Activated CD8-positive, alpha-beta T cell treated with anti-CD3 and anti-CD28 coated beads, Interleukin-2, amount 10 ng/mL, durations not matched to agents 7 days and 5 days (primary cell): ENCODE measurements at regions not wholly inside any gene's neighbourhood (a gene's known extent, or its start where the extent isn't known, plus 50 kb on each side); places are given as distances from the start of the nearest gene placed in this dataset.

Experiments
- ATAC-seq: fragments of 150-1000 bp; cut with Tn5 transposase; one replicate; pipeline ENCODE4 v1.10.0; 2021; ENCODE audit warnings: moderate library complexity
- CTCF ChIA-PET: fragments of 350-600 bp; sonication (Branson Sonifier 250); formaldehyde crosslinking; loops from one replicate; lab custom pipeline; 2021; ENCODE audit warnings: antibody characterized with exemption; lab: Charles Lee
- POLR2A ChIA-PET: fragments of 350-600 bp; sonication (Branson Sonifier 250); formaldehyde crosslinking; loops from one replicate; lab custom pipeline; 2021; ENCODE audit warnings: antibody characterized with exemption; lab: Charles Lee
- DNase-seq: peaks from one replicate; pipeline ENCODE4 v3.0.0-alpha.2; 2020
- H3K27ac Mint-ChIP-seq: one replicate; pipeline ENCODE4 v1.8.0; 2021; ENCODE audit warnings: mild to moderate bottlenecking, mixed read lengths
- H3K27me3 Mint-ChIP-seq: one replicate; pipeline ENCODE4 v1.8.0; 2021; ENCODE audit warnings: low read depth, mixed read lengths
- H3K36me3 Mint-ChIP-seq: one replicate; pipeline ENCODE4 v1.8.0; 2021; ENCODE audit warnings: low read depth, mixed read lengths
- H3K4me1 Mint-ChIP-seq: one replicate; pipeline ENCODE4 v1.8.0; 2021; ENCODE audit warnings: low read depth, mixed read lengths
- H3K4me3 Mint-ChIP-seq: one replicate; pipeline ENCODE4 v1.8.0; 2021; ENCODE audit warnings: mild to moderate bottlenecking, mixed read lengths
- H3K9me3 Mint-ChIP-seq: one replicate; pipeline ENCODE4 v1.8.0; 2022; ENCODE audit warnings: mixed read lengths; ENCODE audit not compliant: insufficient read depth

- H3K27me3 Mint-ChIP-seq: no peaks in the 10 kb centered on the region
- no peak overlapping the region for H3K27ac Mint-ChIP-seq
- ChIA-PET POLR2A (no interaction called here), CTCF (no interaction called here)
- no peaks in the 10 kb centered on the region for H3K9me3 Mint-ChIP-seq
- H3K36me3 Mint-ChIP-seq: no peaks in the 10 kb centered on the region
- no peak for DNase-seq
- no peaks in the 10 kb centered on the region for H3K4me1 Mint-ChIP-seq
- no peak for ATAC-seq
- H3K4me3 Mint-ChIP-seq: no peak overlapping the region
Observed at GRCh38 chr5:67451640-67452279, 255.2 kb upstream of the CD180 start.

GRCh38 chr5:67447732-67448131, 251.1 kb upstream of the CD180 start:
- no peak overlapping the region for H3K4me3 Mint-ChIP-seq

GRCh38 chr5:67437905-67438845, 241.6 kb upstream of the CD180 start:
- POLR2A ChIA-PET: no interaction called here

More at GRCh38 chr5:67447732-67448131, 251.1 kb upstream of the CD180 start:
- no peak for ATAC-seq
- Mint-ChIP-seq H3K36me3 (no peaks in the 10 kb centered on the region), H3K27me3 (no peaks in the 10 kb centered on the region), H3K27ac (no peak overlapping the region), H3K4me1 (no peaks in the 10 kb centered on the region), H3K9me3 (no peaks in the 10 kb centered on the region)
- POLR2A ChIA-PET: no interaction called here
- CTCF ChIA-PET: no interaction called here
- no peak for DNase-seq

GRCh38 chr5:67435032-67435431, 238.4 kb upstream of the CD180 start:
- H3K27ac Mint-ChIP-seq: no peak overlapping the region
- no peak for ATAC-seq
- no peak overlapping the region for H3K4me3 Mint-ChIP-seq
- H3K27me3 Mint-ChIP-seq: no peaks in the 10 kb centered on the region
- DNase-seq: no peak
- ChIA-PET POLR2A (no interaction called here), CTCF (no interaction called here)
- no peaks in the 10 kb centered on the region for H3K36me3 Mint-ChIP-seq
- H3K9me3 Mint-ChIP-seq: no peaks in the 10 kb centered on the region
- no peaks in the 10 kb centered on the region for H3K4me1 Mint-ChIP-seq

More at GRCh38 chr5:67437905-67438845, 241.6 kb upstream of the CD180 start:
- Mint-ChIP-seq H3K27ac (no peak overlapping the region), H3K27me3 (no peaks in the 10 kb centered on the region), H3K36me3 (no peaks in the 10 kb centered on the region), H3K9me3 (no peaks in the 10 kb centered on the region), H3K4me1 (no peaks in the 10 kb centered on the region), H3K4me3 (no peak overlapping the region)
- no peak for DNase-seq
- no peak for ATAC-seq
- CTCF ChIA-PET: no interaction called here

GRCh38 chr5:67434466-67434865, 237.9 kb upstream of the CD180 start:
- no peaks in the 10 kb centered on the region for H3K27me3 Mint-ChIP-seq
- POLR2A ChIA-PET: no interaction called here
- no peaks in the 10 kb centered on the region for H3K36me3 Mint-ChIP-seq
- H3K9me3 Mint-ChIP-seq: no peaks in the 10 kb centered on the region
- H3K4me1 Mint-ChIP-seq: no peaks in the 10 kb centered on the region
- CTCF ChIA-PET: no interaction called here
- H3K27ac Mint-ChIP-seq: no peak overlapping the region
- H3K4me3 Mint-ChIP-seq: no peak overlapping the region
- DNase-seq (no peak), ATAC-seq (no peak)

GRCh38 chr5:67432606-67433005, 236.0 kb upstream of the CD180 start:
- ChIA-PET CTCF (no interaction called here), POLR2A (no interaction called here)

GRCh38 chr5:67431191-67431590, 234.6 kb upstream of the CD180 start:
- ChIA-PET POLR2A (no interaction called here), CTCF (no interaction called here)
- DNase-seq (no peak), ATAC-seq (no peak)
- Mint-ChIP-seq H3K4me1 (no peaks in the 10 kb centered on the region), H3K36me3 (no peaks in the 10 kb centered on the region), H3K27ac (no peak overlapping the region), H3K27me3 (no peaks in the 10 kb centered on the region), H3K4me3 (no peak overlapping the region), H3K9me3 (no peaks in the 10 kb centered on the region)

More at GRCh38 chr5:67432606-67433005, 236.0 kb upstream of the CD180 start:
- Mint-ChIP-seq H3K27me3 (no peaks in the 10 kb centered on the region), H3K27ac (no peak overlapping the region), H3K4me3 (no peak overlapping the region), H3K36me3 (no peaks in the 10 kb centered on the region), H3K4me1 (no peaks in the 10 kb centered on the region), H3K9me3 (no peaks in the 10 kb centered on the region)
- DNase-seq (no peak), ATAC-seq (no peak)

GRCh38 chr5:67427850-67428298, 231.3 kb upstream of the CD180 start:
- ATAC-seq (no peak), DNase-seq (no peak)
- Mint-ChIP-seq H3K27me3 (no peaks in the 10 kb centered on the region), H3K4me3 (no peak overlapping the region), H3K9me3 (no peaks in the 10 kb centered on the region), H3K27ac (no peak overlapping the region), H3K4me1 (no peaks in the 10 kb centered on the region), H3K36me3 (no peaks in the 10 kb centered on the region)
- ChIA-PET CTCF (no interaction called here), POLR2A (no interaction called here)

- Mint-ChIP-seq H3K4me3 (no peak overlapping the region), H3K27me3 (no peaks in the 10 kb centered on the region), H3K36me3 (peaks cover under 1% of the 10 kb centered on the region), H3K4me1 (peaks cover 3% of the 10 kb centered on the region), H3K9me3 (no peaks in the 10 kb centered on the region), H3K27ac (no peak overlapping the region)
- ChIA-PET POLR2A (no interaction called here), CTCF (no interaction called here)
- no peak for ATAC-seq
- DNase-seq: no peak
Observed at GRCh38 chr5:67426961-67427849, 230.6 kb upstream of the CD180 start.

- ChIA-PET CTCF (no interaction called here), POLR2A (no interaction called here)
- ATAC-seq (no peak), DNase-seq (no peak)
- Mint-ChIP-seq H3K4me1 (peaks cover 13% of the 10 kb centered on the region), H3K36me3 (peaks cover 2% of the 10 kb centered on the region), H3K27me3 (no peaks in the 10 kb centered on the region), H3K9me3 (peaks cover 12% of the 10 kb centered on the region), H3K27ac (no peak overlapping the region), H3K4me3 (no peak overlapping the region)
Observed at GRCh38 chr5:67425514-67425913, 228.9 kb upstream of the CD180 start.

- Mint-ChIP-seq H3K4me1 (peaks cover 20% of the 10 kb centered on the region), H3K4me3 (no peak overlapping the region), H3K27ac (no peak overlapping the region), H3K27me3 (no peaks in the 10 kb centered on the region), H3K9me3 (peaks cover 12% of the 10 kb centered on the region), H3K36me3 (peaks cover 2% of the 10 kb centered on the region)
- no peak for ATAC-seq
- CTCF ChIA-PET: no interaction called here
- no peak for DNase-seq
- POLR2A ChIA-PET: no interaction called here
Observed at GRCh38 chr5:67417839-67418238, 221.2 kb upstream of the CD180 start.
